HEK293T (cell line): ENCODE measurements at regions not wholly inside any gene's neighbourhood (a gene's known extent, or its start where the extent isn't known, plus 50 kb on each side); places are given as distances from the start of the nearest gene placed in this dataset.

Source experiments
- ARNT ChIP-seq: fragments of 450-650 bp; IDR thresholded peaks from 2 replicates; pipeline ENCODE4 v1.6.1; 2017; ENCODE audit warnings: mild to moderate bottlenecking
- BHLHE40 ChIP-seq: fragments of 450-650 bp; IDR thresholded peaks from 2 replicates; pipeline ENCODE4 v1.6.1; 2016; ENCODE audit warnings: mild to moderate bottlenecking, moderate library complexity, borderline replicate concordance
- FOXA1 ChIP-seq: fragments of 450-650 bp; IDR thresholded peaks from 2 replicates; pipeline ENCODE4 v1.6.1; 2016; ENCODE audit warnings: mild to moderate bottlenecking
- FOXK2 ChIP-seq: fragments of 450-650 bp; IDR thresholded peaks from 2 replicates; pipeline ENCODE4 v1.6.1; 2016; ENCODE audit warnings: mild to moderate bottlenecking
- FOXM1 ChIP-seq: fragments of 450-650 bp; IDR thresholded peaks from 2 replicates; pipeline ENCODE4 v1.6.1; 2017; ENCODE audit warnings: mild to moderate bottlenecking, borderline replicate concordance
- HDGF ChIP-seq: fragments of 450-650 bp; IDR thresholded peaks from 2 replicates; pipeline ENCODE4 v1.6.1; 2017; ENCODE audit warnings: antibody characterized with exemption, borderline replicate concordance
- L3MBTL2 ChIP-seq: fragments of 450-650 bp; conservative IDR thresholded peaks from 2 replicates; pipeline ENCODE4 v1.6.1; 2016; ENCODE audit warnings: mild to moderate bottlenecking
- LEF1 ChIP-seq: fragments of 450-650 bp; IDR thresholded peaks from 2 replicates; pipeline ENCODE4 v1.6.1; 2017; ENCODE audit warnings: mild to moderate bottlenecking, borderline replicate concordance
- NFRKB ChIP-seq: fragments of 450-650 bp; IDR thresholded peaks from 2 replicates; pipeline ENCODE4 v1.6.1; 2016; ENCODE audit warnings: mild to moderate bottlenecking, moderate library complexity
- PKNOX1 ChIP-seq: fragments of 450-650 bp; IDR thresholded peaks from 2 replicates; pipeline ENCODE4 v1.6.1; 2016
- SP1 ChIP-seq: fragments of 450-650 bp; IDR thresholded peaks from 2 replicates; pipeline ENCODE4 v1.6.1; 2017
- SUZ12 ChIP-seq: fragments of 450-650 bp; IDR thresholded peaks from 2 replicates; pipeline ENCODE4 v1.6.1; 2016; ENCODE audit warnings: mild to moderate bottlenecking
- TARDBP ChIP-seq: fragments of 450-650 bp; IDR thresholded peaks from 2 replicates; pipeline ENCODE4 v1.6.1; 2016
- ZNF384 ChIP-seq: fragments of 450-650 bp; IDR thresholded peaks from 2 replicates; pipeline ENCODE4 v1.6.1; 2016

DNA sequence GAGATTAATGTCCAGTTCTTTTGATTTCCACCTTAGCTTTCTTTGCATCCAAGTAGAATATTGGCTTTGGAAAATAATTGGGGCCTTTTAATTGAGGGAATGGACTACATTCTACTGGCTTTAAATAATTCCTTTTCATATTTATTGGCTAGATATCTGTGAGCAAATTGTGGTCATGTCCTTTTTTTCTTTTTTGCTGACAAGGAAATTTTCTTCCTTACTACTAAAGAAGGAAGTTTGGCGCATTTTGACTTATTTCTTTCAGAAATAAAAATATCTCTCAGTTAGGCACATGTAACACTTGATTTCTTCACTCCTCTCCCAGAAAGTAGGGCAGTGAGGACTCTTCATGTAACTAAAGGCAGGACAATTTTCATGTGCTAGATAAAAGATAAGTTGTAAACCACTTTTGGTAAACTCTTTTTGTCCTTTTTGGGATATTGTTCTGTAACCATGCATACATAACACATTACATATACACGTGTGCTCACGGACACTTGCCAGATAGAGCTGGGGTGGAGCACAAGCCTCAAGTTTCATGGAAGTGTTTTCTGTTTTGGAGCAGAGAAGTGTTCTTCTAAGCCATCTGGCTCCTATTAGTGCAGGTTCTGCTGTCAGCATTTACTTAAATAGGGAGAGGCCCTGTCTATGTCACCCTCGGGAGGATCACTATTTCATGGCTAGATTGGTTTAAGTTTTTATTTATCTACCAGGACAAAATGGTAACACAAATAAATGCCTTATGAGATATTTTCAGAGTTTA, 85.1 kb upstream of the LRIG3 start:
- no peak for TF ChIP-seq FOXK2
- TF ChIP-seq SUZ12: no peak
- TF ChIP-seq FOXA1: no peak
- TF ChIP-seq NFRKB: no peak
- no peak for TF ChIP-seq FOXM1
- TF ChIP-seq HDGF: no peak
- TF ChIP-seq ARNT: no peak
- TF ChIP-seq SP1: no peak
- TF ChIP-seq BHLHE40: no peak
- no peak for TF ChIP-seq L3MBTL2
- TF ChIP-seq PKNOX1: no peak
- TF ChIP-seq LEF1: no peak
- TF ChIP-seq ZNF384: no peak
- no peak for TF ChIP-seq TARDBP
